Keratinocyte (primary cell): ENCODE measurements at regions not wholly inside any gene's neighbourhood (a gene's known extent, or its start where the extent isn't known, plus 50 kb on each side); places are given as distances from the start of the nearest gene placed in this dataset.

Source experiments
- DNase-seq: peaks from one replicate; pipeline ENCODE4 v3.0.0-alpha.2; 2011; ENCODE audit warnings: low read depth, missing footprints, low spot score
- FAIRE-seq: peaks from 2 replicates; lab custom pipeline; 2011; peaks lifted over from hg19 to GRCh38; lab: Jason Lieb, UNC
- H2AFZ ChIP-seq: 2 replicates; pipeline ENCODE4 v1.6.0; 2012; ENCODE audit warnings: low read length, control low read depth, inconsistent platforms; ENCODE audit not compliant: control insufficient read depth
- H3K27ac ChIP-seq: 2 replicates; pipeline ENCODE4 v1.5.1; 2011; ENCODE audit warnings: low read length; ENCODE audit not compliant: control insufficient read depth, insufficient read depth
- H3K27me3 ChIP-seq: 3 replicates; pipeline ENCODE4 v1.6.0; 2011; ENCODE audit warnings: low read length; ENCODE audit not compliant: control insufficient read depth, insufficient read depth; ENCODE audit errors: extremely low read depth
- H3K36me3 ChIP-seq, 2 experiments: 2 replicates in 1 of 2; 3 replicates in 1 of 2; pipeline ENCODE4 v1.5.1; 2011; ENCODE audit warnings: low read length in 2 of 2, mild to moderate bottlenecking in 1 of 2; ENCODE audit not compliant: control insufficient read depth in 2 of 2, insufficient read depth in 2 of 2; ENCODE audit errors: extremely low read depth in 1 of 2
- H3K4me1 ChIP-seq: 3 replicates; pipeline ENCODE4 v1.5.1; 2011; ENCODE audit warnings: low read length; ENCODE audit not compliant: control insufficient read depth, insufficient read depth; ENCODE audit errors: extremely low read depth
- H3K4me2 ChIP-seq: 3 replicates; pipeline ENCODE4 v1.6.0; 2011; ENCODE audit warnings: low read depth, low read length; ENCODE audit not compliant: control insufficient read depth, insufficient read depth; ENCODE audit errors: extremely low read depth
- H3K4me3 ChIP-seq, 3 experiments: fragments of 200-600 bp in 1 of 3; sonication (generic) in 1 of 3; 2 replicates in 2 of 3; 3 replicates in 1 of 3; pipeline ENCODE4 v1.5.1; 2011 to 2016; ENCODE audit warnings: low read length in 3 of 3, mild to moderate bottlenecking in 3 of 3, control low read depth in 2 of 3, inconsistent platforms in 1 of 3, low read depth in 1 of 3, mixed read lengths in 1 of 3, mixed run types in 1 of 3, moderate library complexity in 1 of 3; ENCODE audit not compliant: control insufficient read depth in 2 of 3, insufficient read depth in 2 of 3; ENCODE audit errors: extremely low read depth in 1 of 3
- H3K79me2 ChIP-seq: 2 replicates; pipeline ENCODE4 v1.6.0; 2012; ENCODE audit warnings: low read length; ENCODE audit not compliant: control insufficient read depth, insufficient read depth
- H3K9ac ChIP-seq: 3 replicates; pipeline ENCODE4 v1.6.0; 2011; ENCODE audit warnings: low read length; ENCODE audit not compliant: control insufficient read depth, insufficient read depth; ENCODE audit errors: extremely low read depth
- H3K9me1 ChIP-seq: 3 replicates; pipeline ENCODE4 v1.6.0; 2011; ENCODE audit warnings: low read length; ENCODE audit not compliant: control insufficient read depth, insufficient read depth; ENCODE audit errors: extremely low read depth
- H3K9me3 ChIP-seq: 2 replicates; pipeline ENCODE4 v1.5.1; 2012; ENCODE audit warnings: low read depth, low read length; ENCODE audit not compliant: control insufficient read depth
- H4K20me1 ChIP-seq: 3 replicates; pipeline ENCODE4 v1.6.0; 2011; ENCODE audit warnings: low read length; ENCODE audit not compliant: control insufficient read depth, insufficient read depth; ENCODE audit errors: extremely low read depth
- CTCF ChIP-seq, 3 experiments: IDR thresholded peaks in 1 of 3; conservative IDR thresholded peaks in 1 of 3; optimal IDR thresholded peaks in 1 of 3; 2 replicates in 2 of 3; 3 replicates in 1 of 3; pipeline versions ENCODE3 to v1.5.1; 2011; ENCODE audit warnings: low read length in 3 of 3, mild to moderate bottlenecking in 3 of 3, moderate library complexity in 2 of 3, control low read depth in 1 of 3, inconsistent platforms in 1 of 3; ENCODE audit not compliant: insufficient read depth in 2 of 3; ENCODE audit errors: extremely low read depth in 1 of 3
- EZH2 ChIP-seq: IDR thresholded peaks from one replicate; pipeline ENCODE4 v1.6.1; 2012; ENCODE audit warnings: inconsistent platforms, mild to moderate bottlenecking, low read length, moderate library complexity
- dilution Hi-C: fragments of 300-500 bp; cut with MboI; formaldehyde crosslinking; loops from one replicate; pipeline ENCODE4 v1.7.0; 2020; ENCODE audit warnings: low sequenced_read_pairs; ENCODE audit not compliant: extremely low pct_ligation_motif_present

DNA sequence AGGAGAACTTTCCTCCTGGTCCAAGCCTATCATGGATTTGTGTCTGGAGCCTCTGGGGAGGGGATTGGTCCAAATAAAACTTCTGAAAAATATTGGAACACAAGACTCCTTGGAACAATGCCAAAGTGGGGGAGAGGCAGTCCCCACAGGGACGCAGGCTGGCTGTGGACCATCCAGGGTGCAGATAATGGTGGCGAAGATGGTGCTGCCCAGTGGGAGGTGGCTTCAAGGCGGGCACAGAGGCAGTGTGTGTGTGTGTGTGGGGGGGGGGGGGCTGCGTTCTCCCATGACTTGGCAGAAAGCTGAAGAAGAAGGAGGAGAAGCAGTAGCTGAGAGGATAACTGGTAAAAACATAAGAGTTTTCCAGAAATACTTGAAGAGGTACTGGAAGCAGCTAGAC is 186.4 kb downstream of the MELK start:
- H4K20me1 ChIP-seq: no peaks in the 10 kb centered on the region
- no peak for DNase-seq
- FAIRE-seq: no peak
- H3K27me3 ChIP-seq: peaks cover 33% of the 10 kb centered on the region
- no peak overlapping the region for H3K9ac ChIP-seq
- H3K27ac ChIP-seq: no peak overlapping the region
- H2AFZ ChIP-seq: no peak overlapping the region
- no peak overlapping the region for H3K4me3 ChIP-seq
- H3K36me3 ChIP-seq: no peaks in the 10 kb centered on the region
- H3K9me1 ChIP-seq: no peaks in the 10 kb centered on the region
- H3K4me1 ChIP-seq: no peaks in the 10 kb centered on the region
- TF ChIP-seq EZH2 (no peak), CTCF (optimal IDR thresholded peaks at IDR 0.05 in 1 of 3, IDR thresholded peaks at IDR 0.05 in 1 of 3, conservative IDR thresholded peaks at IDR 0.05 in 1 of 3; ENCODE audit: extremely low read depth in 1 of 3, insufficient read depth in 2 of 3, low read length in 3 of 3) (no peak)
- H3K4me2 ChIP-seq: no peak overlapping the region
- H3K79me2 ChIP-seq: no peaks in the 10 kb centered on the region
- dilution Hi-C loops: no loop called here
- no peaks in the 10 kb centered on the region for H3K9me3 ChIP-seq

DNA sequence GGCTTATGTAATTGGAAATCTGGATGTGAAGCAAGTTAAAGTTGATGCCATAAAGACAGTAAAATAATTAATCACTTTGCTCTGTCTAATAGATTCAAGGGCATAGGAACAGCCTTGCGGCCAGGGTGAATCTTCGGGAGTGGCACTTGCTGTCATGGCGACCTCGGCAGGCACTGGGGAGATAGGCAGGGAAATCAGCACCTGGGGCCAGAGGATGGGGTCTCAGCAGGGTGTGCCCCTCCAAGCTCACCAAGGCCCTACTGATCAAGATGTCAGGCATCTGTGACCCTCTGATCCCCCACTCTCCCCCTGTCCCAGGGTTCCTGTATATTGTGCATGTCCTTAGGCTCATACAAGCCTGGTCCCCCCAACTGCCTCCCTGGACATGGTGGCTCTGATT is 187.3 kb downstream of the MELK start:
- FAIRE-seq (no peak), DNase-seq (no peak)
- Histone ChIP-seq H4K20me1 (no peaks in the 10 kb centered on the region), H3K4me3 (no peak overlapping the region), H3K9ac (no peak overlapping the region), H3K4me2 (no peak overlapping the region), H2AFZ (no peak overlapping the region), H3K79me2 (no peaks in the 10 kb centered on the region), H3K27me3 (peaks cover 32% of the 10 kb centered on the region), H3K4me1 (no peaks in the 10 kb centered on the region), H3K27ac (no peak overlapping the region), H3K36me3 (no peaks in the 10 kb centered on the region), H3K9me1 (no peaks in the 10 kb centered on the region), H3K9me3 (no peaks in the 10 kb centered on the region)
- dilution Hi-C loops: no loop called here
- no peak for TF ChIP-seq CTCF (optimal IDR thresholded peaks at IDR 0.05 in 1 of 3, IDR thresholded peaks at IDR 0.05 in 1 of 3, conservative IDR thresholded peaks at IDR 0.05 in 1 of 3; ENCODE audit: extremely low read depth in 1 of 3, insufficient read depth in 2 of 3, low read length in 3 of 3)
- TF ChIP-seq EZH2: no peak
